ENCODE measurements at regions not wholly inside any gene's neighbourhood (a gene's known extent, or its start where the extent isn't known, plus 50 kb on each side); places are given as distances from the start of the nearest gene placed in this dataset.

GRCh38 chr6:128569732-128570679 lies 49.6 kb upstream of the PTPRK start:
- WGBS (ENCODE audit: insufficient coverage, low coverage, missing lambda C conversion rate): 0% methylated on average over 5 of the region's 5 CpGs
- H3K9me1 ChIP-seq (ENCODE audit: control insufficient read depth, insufficient read depth, low read length): no peaks in the 10 kb centered on the region
- ATAC-seq (no peak), FAIRE-seq (no peak), DNase-seq (ENCODE audit: extremely low read depth in 1 of 4, low spot score in 3 of 4) (no peak)
- no peaks in the 10 kb centered on the region; the same call in 1 of the 2 replicates for H3K9me3 ChIP-seq (replicated peaks; ENCODE audit: control insufficient read depth, insufficient read depth, low read depth, low read length)
- TF ChIP-seq CBX2 (IDR thresholded peaks at IDR 0.05; ENCODE audit: insufficient read depth, low read length, poor library complexity, severe bottlenecking) (no peak), STAT6 (CRISPR knock-in tag; IDR thresholded peaks at IDR 0.05) (no peak), KLF6 (CRISPR knock-in tag; IDR thresholded peaks at IDR 0.05; ENCODE audit: borderline replicate concordance) (no peak), ZNF592 (IDR thresholded peaks at IDR 0.05) (no peak), NONO (IDR thresholded peaks at IDR 0.05; ENCODE audit: low read depth in 2 of 2, low read length in 1 of 2) (no peak)
- CTCF ChIA-PET (ENCODE audit: low intra/inter-chr PET ratio): no interaction called here
- no peaks in the 10 kb centered on the region for H3K27me3 ChIP-seq (ENCODE audit: control insufficient read depth in 2 of 2, insufficient read depth in 2 of 2, low read length in 2 of 2)
- intact Hi-C loops (cut with micrococcal nuclease): no loop called here
- no peak overlapping the region for H3K9ac ChIP-seq (ENCODE audit: insufficient read depth in 1 of 2, low read depth in 2 of 2, low read length in 2 of 2)
- no peaks in the 10 kb centered on the region for H4K20me1 ChIP-seq (replicated peaks; ENCODE audit: control insufficient read depth, insufficient read depth, low read length)
- H3K4me1 ChIP-seq (replicated peaks in 1 of 2; ENCODE audit: control insufficient read depth in 2 of 2, insufficient read depth in 2 of 2, low read length in 2 of 2): no peaks in the 10 kb centered on the region
- no peak overlapping the region for H2AFZ ChIP-seq (ENCODE audit: low read depth, low read length)
- BruUV-seq (replicated peaks): no TSS peak
- no peak overlapping the region for H3K4me2 ChIP-seq (ENCODE audit: insufficient read depth, low read length)
- no peak overlapping the region for H3K27ac ChIP-seq (ENCODE audit: extremely low read depth, low read depth, low read length)
- H3K36me3 ChIP-seq (ENCODE audit: control insufficient read depth, insufficient read depth, low read length): no peaks in the 10 kb centered on the region
- no peak overlapping the region for H3K4me3 ChIP-seq
- H3K79me2 ChIP-seq (ENCODE audit: control insufficient read depth, insufficient read depth, low read length): no peaks in the 10 kb centered on the region
- POLR2A ChIA-PET: no interaction called here
- in situ Hi-C loops (cut with MboI): no loop called here
